Endothelial cell of umbilical vein (primary cell): ENCODE measurements at regions not wholly inside any gene's neighbourhood (a gene's known extent, or its start where the extent isn't known, plus 50 kb on each side); places are given as distances from the start of the nearest gene placed in this dataset.

Experiments
- BruUV-seq: library from RNA; stranded (reverse); fragments of 400-500 nt; replicated peaks from 2 replicates; lab custom pipeline; 2021; lab: Mats Ljungman, UMichigan
- CTCF ChIA-PET: fragments of 300-600, 350-600 bp; sonication (Branson Sonifier 250); formaldehyde crosslinking; loops from one replicate; lab custom pipeline; 2021; ENCODE audit warnings: antibody characterized with exemption, inconsistent platforms; lab: Charles Lee
- POLR2A ChIA-PET: fragments of 300-600, 350-600 bp; sonication (Branson Sonifier 250); formaldehyde crosslinking; loops from one replicate; lab custom pipeline; 2021; ENCODE audit warnings: antibody characterized with exemption, inconsistent platforms; lab: Charles Lee
- DNase-seq: peaks from one replicate; pipeline ENCODE4 v3.0.0-alpha.2; 2011; ENCODE audit warnings: low read depth, low spot score
- FAIRE-seq: peaks from 2 replicates; lab custom pipeline; 2011; peaks lifted over from hg19 to GRCh38; lab: Jason Lieb, UNC
- H2AFZ ChIP-seq: 2 replicates; pipeline ENCODE4 v1.6.0; 2012; ENCODE audit warnings: low read depth, low read length, control low read depth, inconsistent platforms
- H3K27ac ChIP-seq: 2 replicates; pipeline ENCODE4 v1.5.1; 2011; ENCODE audit warnings: low read depth, mild to moderate bottlenecking, control low read depth, low read length, moderate library complexity; ENCODE audit not compliant: insufficient read depth
- H3K27me3 ChIP-seq, 2 experiments: 2 replicates each; pipeline versions ENCODE4 v1.6.0 to v1.6.1; 2011; ENCODE audit warnings: low read length in 2 of 2, mixed read lengths in 1 of 2; ENCODE audit not compliant: control insufficient read depth in 2 of 2, insufficient read depth in 2 of 2
- H3K36me3 ChIP-seq, 2 experiments: 2 replicates in 1 of 2; 3 replicates in 1 of 2; pipeline ENCODE4 v1.5.1; 2011; ENCODE audit warnings: low read length in 2 of 2, mild to moderate bottlenecking in 1 of 2, moderate library complexity in 1 of 2; ENCODE audit not compliant: control insufficient read depth in 2 of 2, insufficient read depth in 2 of 2; ENCODE audit errors: extremely low read depth in 1 of 2
- H3K4me1 ChIP-seq: 3 replicates; pipeline ENCODE4 v1.5.1; 2011; ENCODE audit warnings: mild to moderate bottlenecking, low read length; ENCODE audit not compliant: control insufficient read depth, insufficient read depth; ENCODE audit errors: extremely low read depth
- H3K4me2 ChIP-seq: 2 replicates; pipeline ENCODE4 v1.6.1; 2011; ENCODE audit warnings: low read length, control low read depth, mixed read lengths; ENCODE audit not compliant: insufficient read depth
- H3K4me3 ChIP-seq, 3 experiments: fragments of 200-600 bp in 1 of 3; sonication (generic), shearing (Covaris generic) in 1 of 3; replicated peaks in 1 of 3; 2 replicates each; pipeline ENCODE4 v1.5.1; 2011 to 2016; ENCODE audit warnings: control low read depth in 3 of 3, low read length in 3 of 3, mild to moderate bottlenecking in 2 of 3, inconsistent platforms in 1 of 3, low read depth in 1 of 3, moderate library complexity in 1 of 3; ENCODE audit not compliant: insufficient read depth in 1 of 3
- H3K79me2 ChIP-seq: 2 replicates; pipeline ENCODE4 v1.6.0; 2012; ENCODE audit warnings: low read length, inconsistent platforms; ENCODE audit not compliant: control insufficient read depth, insufficient read depth
- H3K9ac ChIP-seq: replicated peaks from 2 replicates; pipeline ENCODE3; 2011; ENCODE audit warnings: low read length, control low read depth; ENCODE audit not compliant: insufficient read depth; ENCODE audit errors: extremely low read depth
- H3K9me1 ChIP-seq: replicated peaks from 3 replicates; pipeline ENCODE4 v1.6.0; 2011; ENCODE audit warnings: mild to moderate bottlenecking, low read length; ENCODE audit not compliant: control insufficient read depth, insufficient read depth; ENCODE audit errors: extremely low read depth
- H3K9me3 ChIP-seq: replicated peaks from 2 replicates; pipeline ENCODE4 v1.5.1; 2012; ENCODE audit warnings: low read length, inconsistent platforms; ENCODE audit not compliant: control insufficient read depth, insufficient read depth
- H4K20me1 ChIP-seq: replicated peaks from 2 replicates; pipeline ENCODE3; 2011; ENCODE audit warnings: mild to moderate bottlenecking, low read length; ENCODE audit not compliant: control insufficient read depth, insufficient read depth; ENCODE audit errors: extremely low read depth
- CTCF ChIP-seq, 2 donors: IDR thresholded peaks; 1 replicate in 1 of 2; 2 replicates in 1 of 2; pipeline ENCODE4 v1.5.1; 2011; ENCODE audit warnings: low read length in 2 of 2, mild to moderate bottlenecking in 2 of 2, moderate library complexity in 2 of 2, control low read depth in 1 of 2, inconsistent platforms in 1 of 2, low read depth in 1 of 2; ENCODE audit not compliant: insufficient read depth in 1 of 2; ENCODE audit errors: extremely low read depth in 1 of 2
- EZH2 ChIP-seq: IDR thresholded peaks from 2 replicates; pipeline ENCODE4 v1.6.1; 2012; ENCODE audit warnings: borderline replicate concordance, low read depth, mild to moderate bottlenecking, moderate library complexity, low read length, inconsistent platforms; ENCODE audit not compliant: severe bottlenecking
- FOS ChIP-seq: IDR thresholded peaks from 2 replicates; pipeline ENCODE4 v1.6.1; 2011; ENCODE audit warnings: mild to moderate bottlenecking, low read length, moderate library complexity, borderline replicate concordance; ENCODE audit not compliant: insufficient read depth
- GATA2 ChIP-seq: IDR thresholded peaks from 2 replicates; pipeline ENCODE4 v1.7.0; 2011; ENCODE audit warnings: low read depth, mild to moderate bottlenecking, moderate library complexity, mixed read lengths, low read length; ENCODE audit not compliant: insufficient read length, insufficient read depth
- JUN ChIP-seq: IDR thresholded peaks from 2 replicates; pipeline ENCODE4 v1.6.1; 2011; ENCODE audit warnings: borderline replicate concordance, low read depth; ENCODE audit not compliant: insufficient read length, insufficient read depth
- MAX ChIP-seq: IDR thresholded peaks from 2 replicates; pipeline ENCODE4 v1.6.1; 2011; ENCODE audit not compliant: insufficient read depth, insufficient read length
- MYC ChIP-seq: IDR thresholded peaks from one replicate; pipeline ENCODE4 v1.6.1; 2011; ENCODE audit warnings: mild to moderate bottlenecking, low read depth, low read length
- POLR2A ChIP-seq: IDR thresholded peaks from 2 replicates; pipeline ENCODE4 v1.6.1; 2012; ENCODE audit warnings: low read depth, mild to moderate bottlenecking, control low read depth, low read length
- POLR2AphosphoS5 ChIP-seq: IDR thresholded peaks from 2 replicates; pipeline ENCODE4 v1.6.1; 2012; ENCODE audit warnings: low read depth, mild to moderate bottlenecking, control low read depth, low read length, moderate library complexity; ENCODE audit not compliant: insufficient read depth
- dilution Hi-C: fragments of 300-500 bp; cut with MboI; formaldehyde crosslinking; loops from one replicate; pipeline ENCODE4 v1.15.0; 2019; ENCODE audit warnings: low sequenced_read_pairs; ENCODE audit not compliant: extremely low pct_ligation_motif_present
- intact Hi-C: fragments of 100-400 bp; cut with micrococcal nuclease; formaldehyde crosslinking; loops from one replicate; pipeline ENCODE4 v1.10.0; 2022

GRCh38 chr13:72284791-72285190, 417.8 kb upstream of the DACH1 start:
- intact Hi-C loops (no loop called here), dilution Hi-C loops (no loop called here)
- Histone ChIP-seq H4K20me1 (no peaks in the 10 kb centered on the region), H3K4me1 (no peaks in the 10 kb centered on the region), H3K27ac (no peak overlapping the region), H3K9ac (no peak overlapping the region), H2AFZ (no peak overlapping the region), H3K9me3 (no peaks in the 10 kb centered on the region), H3K36me3 (no peaks in the 10 kb centered on the region), H3K27me3 (no peaks in the 10 kb centered on the region), H3K9me1 (no peaks in the 10 kb centered on the region), H3K79me2 (no peaks in the 10 kb centered on the region), H3K4me2 (no peak overlapping the region), H3K4me3 (no peak overlapping the region)
- BruUV-seq: no TSS peak
- ChIA-PET POLR2A (no interaction called here), CTCF (no interaction called here)
- DNase-seq (no peak), FAIRE-seq (no peak)
- no peak for TF ChIP-seq JUN
- no peak for TF ChIP-seq POLR2AphosphoS5
- no peak for TF ChIP-seq POLR2A
- TF ChIP-seq MYC: no peak
- no peak for TF ChIP-seq MAX
- TF ChIP-seq EZH2: no peak
- TF ChIP-seq GATA2: no peak
- no peak for TF ChIP-seq FOS
- TF ChIP-seq CTCF (IDR thresholded peaks at IDR 0.05; ENCODE audit: extremely low read depth in 1 of 2, insufficient read depth in 1 of 2, low read depth in 1 of 2, low read length in 2 of 2): no peak
